B cell (primary cell): ENCODE measurements at regions not wholly inside any gene's neighbourhood (a gene's known extent, or its start where the extent isn't known, plus 50 kb on each side); places are given as distances from the start of the nearest gene placed in this dataset.
"Not testable (repeated sequence)": the region's sequence is repeated elsewhere in the genome, so short reads cannot be mapped to it uniquely, and the experiment has no call there.

Experiments
- ATAC-seq: fragments of 200-7000 bp; cut with Tn5 transposase; one replicate; pipeline ENCODE4 v1.10.0; 2021; ENCODE audit warnings: low read depth, mild to moderate bottlenecking, moderate number of reproducible peaks, moderate library complexity
- CTCF ChIA-PET: fragments of 350-600 bp; sonication (Branson Sonifier 250); formaldehyde crosslinking; loops from one replicate; lab custom pipeline; 2021; ENCODE audit warnings: antibody characterized with exemption, inconsistent platforms; lab: Charles Lee
- POLR2A ChIA-PET: fragments of 350-600 bp; sonication (Branson Sonifier 250); formaldehyde crosslinking; loops from one replicate; lab custom pipeline; 2021; ENCODE audit warnings: antibody characterized with exemption; lab: Charles Lee
- DNase-seq: peaks from one replicate; pipeline ENCODE4 v3.0.0; 2013
- H2AFZ ChIP-seq: 2 replicates; pipeline ENCODE4 v1.6.1; 2012; ENCODE audit warnings: mild to moderate bottlenecking, low read depth, low read length; ENCODE audit not compliant: insufficient read depth, poor library complexity, severe bottlenecking
- H3K27ac ChIP-seq, 2 donors: 1 replicate in 1 of 2; 2 replicates in 1 of 2; pipeline ENCODE4 v1.5.1; 2012 to 2013; ENCODE audit warnings: low read length in 2 of 2, mild to moderate bottlenecking in 2 of 2, moderate library complexity in 1 of 2
- H3K27me3 ChIP-seq, 4 experiments: fragments of 200-600 bp in 1 of 4; sonication (generic) in 1 of 4; replicated peaks in 1 of 4; 1 replicate in 2 of 4; 2 replicates in 2 of 4; pipeline versions ENCODE4 v1.6.1 to v1.7.0; 2013 to 2016; ENCODE audit warnings: low read length in 3 of 4, mild to moderate bottlenecking in 2 of 4, mixed read lengths in 1 of 4, moderate library complexity in 1 of 4; ENCODE audit not compliant: insufficient read depth in 4 of 4, control insufficient read depth in 3 of 4; ENCODE audit errors: control extremely low read depth in 1 of 4
- H3K36me3 ChIP-seq, 2 experiments: replicated peaks in 1 of 2; 1 replicate in 1 of 2; 2 replicates in 1 of 2; pipeline versions ENCODE4 v1.6.1 to v1.7.1; 2013; ENCODE audit warnings: low read length in 1 of 2; ENCODE audit not compliant: insufficient read depth in 2 of 2, control insufficient read depth in 1 of 2; ENCODE audit errors: control extremely low read depth in 1 of 2, extremely low read depth in 1 of 2
- H3K4me1 ChIP-seq, 2 donors: fragments of 200-600 bp in 1 of 2; sonication (generic) in 1 of 2; 1 replicate in 1 of 2; 2 replicates in 1 of 2; pipeline versions ENCODE4 v1.5.1 to v1.6.1; 2013 to 2017; ENCODE audit warnings: low read length in 2 of 2; ENCODE audit not compliant: control insufficient read depth in 2 of 2, insufficient read depth in 2 of 2
- H3K4me2 ChIP-seq: replicated peaks from 2 replicates; pipeline ENCODE3; 2012; ENCODE audit warnings: mild to moderate bottlenecking, low read depth, low read length; ENCODE audit not compliant: poor library complexity, severe bottlenecking
- H3K4me3 ChIP-seq, 5 experiments: fragments of 200-600 bp in 1 of 5; sonication (generic) in 1 of 5; 1 replicate in 3 of 5; 2 replicates in 2 of 5; pipeline versions ENCODE4 v1.5.1 to v1.7.0; 2011 to 2016; ENCODE audit warnings: low read length in 4 of 5, mild to moderate bottlenecking in 4 of 5, low read depth in 2 of 5, control low read depth in 1 of 5, moderate library complexity in 1 of 5; ENCODE audit not compliant: insufficient read depth in 1 of 5; ENCODE audit errors: control extremely low read depth in 1 of 5, extremely low read depth in 1 of 5
- H3K79me2 ChIP-seq: fragments of 200-600 bp; sonication (generic); one replicate; pipeline ENCODE4 v1.6.0; 2016; ENCODE audit warnings: low read length; ENCODE audit not compliant: control insufficient read depth, insufficient read depth
- H3K9ac ChIP-seq: fragments of 200-600 bp; sonication (generic); 2 replicates; pipeline ENCODE4 v1.6.1; 2017; ENCODE audit warnings: mild to moderate bottlenecking, low read length, moderate library complexity
- H3K9me3 ChIP-seq, 3 donors: one replicate each; pipeline versions ENCODE4 v1.6.1 to v1.7.1; 2013; ENCODE audit warnings: low read length in 2 of 3; ENCODE audit not compliant: control insufficient read depth in 2 of 3, insufficient read depth in 1 of 3; ENCODE audit errors: control extremely low read depth in 1 of 3
- H4K20me1 ChIP-seq: 2 replicates; pipeline ENCODE4 v1.6.0; 2012; ENCODE audit warnings: mild to moderate bottlenecking, low read length; ENCODE audit not compliant: insufficient read depth, control insufficient read depth, poor library complexity, severe bottlenecking
- H3K27ac Mint-ChIP-seq: one replicate; pipeline ENCODE4 v1.8.0; 2021; ENCODE audit warnings: mixed read lengths
- H3K27me3 Mint-ChIP-seq: one replicate; pipeline ENCODE4 v1.8.0; 2021; ENCODE audit warnings: mixed read lengths
- H3K4me1 Mint-ChIP-seq: one replicate; pipeline ENCODE4 v1.8.0; 2021; ENCODE audit warnings: mixed read lengths
- H3K4me3 Mint-ChIP-seq: one replicate; pipeline ENCODE4 v1.8.0; 2021; ENCODE audit warnings: mixed read lengths
- H3K9me3 Mint-ChIP-seq: one replicate; pipeline ENCODE4 v1.8.0; 2022; ENCODE audit warnings: mixed read lengths; ENCODE audit not compliant: insufficient read depth
- CTCF ChIP-seq: fragments of 200-600 bp; IDR thresholded peaks from one replicate; pipeline ENCODE4 v1.8.0; 2022; ENCODE audit warnings: antibody characterized with exemption, mild to moderate bottlenecking
- EZH2 ChIP-seq: IDR thresholded peaks from 2 replicates; pipeline ENCODE4 v1.6.1; 2012; ENCODE audit warnings: borderline replicate concordance, low read depth, mild to moderate bottlenecking, moderate library complexity, low read length; ENCODE audit not compliant: insufficient read depth, poor library complexity, severe bottlenecking
- WGBS: methylation state at CpG from one replicate; pipeline ENCODE4 v1.1.5; 2013; ENCODE audit warnings: missing lambda C conversion rate; ENCODE audit not compliant: insufficient coverage; 5-methylcytosine and 5-hydroxymethylcytosine counted together
- intact Hi-C: fragments of 100-400 bp; cut with micrococcal nuclease; formaldehyde crosslinking; loops from one replicate; pipeline ENCODE4 v1.10.0; 2022

- H3K36me3 ChIP-seq = no peaks in the 10 kb centered on the region
- no peak overlapping the region for H3K27ac Mint-ChIP-seq
- DNase-seq = no peak
- ATAC-seq = no peak
- H3K27me3 ChIP-seq = no peaks in the 10 kb centered on the region
- H4K20me1 ChIP-seq = no peaks in the 10 kb centered on the region
- CTCF ChIA-PET = interaction anchor here (2.1 kb wide), 1 partner anchor 11 kb away, joined by 6 read pairs; no protein-coding TSS in a partner anchor
- H3K9me3 ChIP-seq = peaks cover 0 to 3% (median 0%) of the 10 kb centered on the region in 3 donors
- H3K27ac ChIP-seq = no peak overlapping the region
- no peaks in the 10 kb centered on the region for H3K4me1 Mint-ChIP-seq
- H3K4me2 ChIP-seq = no peak overlapping the region
- H3K9ac ChIP-seq = no peak overlapping the region
- POLR2A ChIA-PET = no interaction called here
- no peak for TF ChIP-seq EZH2
- no peak for TF ChIP-seq CTCF
- H3K4me1 ChIP-seq = no peaks in the 10 kb centered on the region
- no peak overlapping the region for H2AFZ ChIP-seq
- H3K9me3 Mint-ChIP-seq = peaks cover under 1% of the 10 kb centered on the region
- no peaks in the 10 kb centered on the region for H3K79me2 ChIP-seq
- no peak overlapping the region for H3K4me3 ChIP-seq
- no peak overlapping the region for H3K4me3 Mint-ChIP-seq
- 88% methylated on average over 1 of the region's 2 CpGs for WGBS
- H3K27me3 Mint-ChIP-seq = no peaks in the 10 kb centered on the region
- intact Hi-C loops = no loop called here
Measured at GRCh38 chr1:194013561-194013960, 827.1 kb upstream of the B3GALT2 start.

- intact Hi-C loops = no loop called here
- Histone ChIP-seq H3K9me3 (peaks cover 0 to 8% (median 0%) of the 10 kb centered on the region in 3 donors), H3K27ac (no peak overlapping the region), H2AFZ (no peak overlapping the region), H3K36me3 (no peaks in the 10 kb centered on the region), H4K20me1 (no peaks in the 10 kb centered on the region), H3K4me1 (no peaks in the 10 kb centered on the region), H3K4me2 (no peak overlapping the region), H3K4me3 (no peak overlapping the region), H3K9ac (no peak overlapping the region), H3K79me2 (no peaks in the 10 kb centered on the region), H3K27me3 (no peaks in the 10 kb centered on the region)
- DNase-seq = no peak
- H3K9me3 Mint-ChIP-seq = peaks cover 7% of the 10 kb centered on the region
- no peak overlapping the region for H3K27ac Mint-ChIP-seq
- CTCF ChIA-PET = no interaction called here
- POLR2A ChIA-PET = no interaction called here
- 88% methylated on average over 1 of the region's 2 CpGs for WGBS
- H3K4me1 Mint-ChIP-seq = no peaks in the 10 kb centered on the region
- H3K27me3 Mint-ChIP-seq = no peaks in the 10 kb centered on the region
- TF ChIP-seq CTCF (no peak), EZH2 (no peak)
- ATAC-seq = no peak
- H3K4me3 Mint-ChIP-seq = no peak overlapping the region
Measured at GRCh38 chr1:194004146-194004545, 817.7 kb upstream of the B3GALT2 start.

GRCh38 chr1:194001726-194002350 is 815.4 kb upstream of the B3GALT2 start:
- H3K79me2 ChIP-seq, H2AFZ ChIP-seq, ATAC-seq, H3K9ac ChIP-seq, DNase-seq, H3K27me3 Mint-ChIP-seq, H3K27me3 ChIP-seq, intact Hi-C loops, H4K20me1 ChIP-seq, H3K9me3 Mint-ChIP-seq, CTCF ChIA-PET, H3K4me1 ChIP-seq, H3K4me1 Mint-ChIP-seq, H3K27ac ChIP-seq, H3K27ac Mint-ChIP-seq, H3K4me3 Mint-ChIP-seq, H3K36me3 ChIP-seq, POLR2A ChIA-PET, H3K9me3 ChIP-seq, H3K4me3 ChIP-seq, H3K4me2 ChIP-seq: not testable (repeated sequence)
- WGBS = 96% methylated on average over 29 of the region's 33 CpGs
